GM12878 (cell line): ENCODE measurements at regions not wholly inside any gene's neighbourhood (a gene's known extent, or its start where the extent isn't known, plus 50 kb on each side); places are given as distances from the start of the nearest gene placed in this dataset.

Experiments used
- ATAC-seq: fragments of 200-7000 bp; cut with Tn5 transposase; 3 replicates; pipeline ENCODE4 v1.9.1; 2020; ENCODE audit warnings: mild to moderate bottlenecking, moderate library complexity
- BruUV-seq: library from RNA; stranded (reverse); fragments of 400-500 nt; replicated peaks from 2 replicates; lab custom pipeline; 2021; lab: Mats Ljungman, UMichigan
- CTCF ChIA-PET: fragments of 300-600 bp; sonication (Branson Sonifier 250); formaldehyde crosslinking; extraction: SDS; loops from one replicate; lab custom pipeline; 2021; ENCODE audit warnings: inconsistent platforms; lab: Yijun Ruan, JAX
- POLR2A ChIA-PET: fragments of 350-600 bp; formaldehyde crosslinking; extraction: SDS; loops from one replicate; lab custom pipeline; 2021; ENCODE audit warnings: inconsistent platforms; lab: Charles Lee
- RAD21 ChIA-PET: fragments of 300-600 bp; sonication (Branson Sonifier 250); formaldehyde crosslinking; loops from one replicate; lab custom pipeline; 2023; ENCODE audit warnings: antibody characterized with exemption; ENCODE audit not compliant: unreplicated experiment; lab: Charles Lee
- SMC1A ChIA-PET: fragments of 300-600 bp; sonication (Branson Sonifier 250); formaldehyde crosslinking; loops from one replicate; lab custom pipeline; 2023; ENCODE audit not compliant: unreplicated experiment, uncharacterized antibody; lab: Charles Lee
- DNase-seq: peaks from one replicate; pipeline ENCODE4 v3.0.0-alpha.2; 2011; ENCODE audit warnings: low read depth, low spot score
- FAIRE-seq: peaks from 3 replicates; lab custom pipeline; 2011; peaks lifted over from hg19 to GRCh38; lab: Jason Lieb, UNC
- H2AFZ ChIP-seq: 2 replicates; pipeline ENCODE4 v1.6.0; 2011; ENCODE audit warnings: low read depth, low read length, control low read depth; ENCODE audit not compliant: control insufficient read depth
- H3K27ac ChIP-seq: 2 replicates; pipeline ENCODE4 v1.5.1; 2011; ENCODE audit warnings: control low read depth; ENCODE audit not compliant: control insufficient read depth, insufficient read depth
- H3K27me3 ChIP-seq, 2 experiments: replicated peaks in 1 of 2; 2 replicates each; pipeline versions ENCODE4 v1.6.0 to v1.6.1; 2011; ENCODE audit warnings: low read length in 1 of 2; ENCODE audit not compliant: control insufficient read depth in 2 of 2, insufficient read depth in 2 of 2
- H3K36me3 ChIP-seq, 2 experiments: 2 replicates each; pipeline ENCODE4 v1.5.1; 2011; ENCODE audit warnings: low read length in 1 of 2; ENCODE audit not compliant: control insufficient read depth in 2 of 2, insufficient read depth in 2 of 2
- H3K4me1 ChIP-seq: 2 replicates; pipeline ENCODE4 v1.6.1; 2011; ENCODE audit warnings: mild to moderate bottlenecking, low read length, moderate library complexity, mixed read lengths; ENCODE audit not compliant: control insufficient read depth, insufficient read depth
- H3K4me2 ChIP-seq: 2 replicates; pipeline ENCODE4 v1.6.0; 2011; ENCODE audit warnings: control low read depth; ENCODE audit not compliant: control insufficient read depth, insufficient read depth
- H3K4me3 ChIP-seq: fragments of 200-600 bp; sonication (generic); 2 replicates; pipeline ENCODE4 v1.5.1; 2016
- H3K79me2 ChIP-seq: 2 replicates; pipeline ENCODE4 v1.6.0; 2011; ENCODE audit warnings: low read length; ENCODE audit not compliant: control insufficient read depth, insufficient read depth
- H3K9ac ChIP-seq: 2 replicates; pipeline ENCODE4 v1.8.0; 2011; ENCODE audit warnings: low read length, control low read depth, mixed read lengths; ENCODE audit not compliant: control insufficient read depth, insufficient read depth
- H3K9me3 ChIP-seq: replicated peaks from 3 replicates; pipeline ENCODE4 v1.5.1; 2011; ENCODE audit warnings: mild to moderate bottlenecking, low read length; ENCODE audit not compliant: control insufficient read depth, insufficient read depth
- H4K20me1 ChIP-seq: 2 replicates; pipeline ENCODE4 v1.6.0; 2011; ENCODE audit not compliant: control insufficient read depth, insufficient read depth
- FOS ChIP-seq: IDR thresholded peaks from 3 replicates; pipeline ENCODE4 v1.6.1; 2011; ENCODE audit warnings: borderline replicate concordance; ENCODE audit not compliant: insufficient read length; ENCODE audit errors: extremely low read depth
- GATAD2B ChIP-seq: fragments of 450-650 bp; conservative IDR thresholded peaks from 2 replicates; pipeline ENCODE4 v1.6.1; 2017; ENCODE audit warnings: low read depth, mild to moderate bottlenecking, moderate library complexity
- IKZF1 ChIP-seq: fragments of 450-650 bp; conservative IDR thresholded peaks from 2 replicates; pipeline ENCODE4 v1.6.1; 2017; ENCODE audit warnings: antibody characterized with exemption, mild to moderate bottlenecking
- JUND ChIP-seq: IDR thresholded peaks from 2 replicates; pipeline ENCODE4 v1.6.1; 2012; ENCODE audit warnings: low read depth, mild to moderate bottlenecking, low read length, improper control_type of control experiment, moderate library complexity
- NFYA ChIP-seq: IDR thresholded peaks from 2 replicates; pipeline ENCODE4 v1.6.1; 2011; ENCODE audit warnings: low read depth, mild to moderate bottlenecking, low read length, improper control_type of control experiment, borderline replicate concordance
- PML ChIP-seq: IDR thresholded peaks from 2 replicates; pipeline ENCODE4 v1.6.1; 2012; ENCODE audit warnings: low read length, inconsistent platforms
- SMAD5 ChIP-seq: IDR thresholded peaks from 2 replicates; pipeline ENCODE4 v1.6.1; 2016; ENCODE audit warnings: antibody characterized with exemption, low read depth
- SREBF2 ChIP-seq: IDR thresholded peaks from 2 replicates; pipeline ENCODE4 v1.6.1; 2012; ENCODE audit warnings: mild to moderate bottlenecking, low read length
- ZBED1 ChIP-seq: IDR thresholded peaks from 2 replicates; pipeline ENCODE4 v1.6.1; 2016; ENCODE audit warnings: borderline replicate concordance
- ZNF24 ChIP-seq: fragments of 450-650 bp; IDR thresholded peaks from 2 replicates; pipeline ENCODE4 v1.6.1; 2017; ENCODE audit warnings: antibody characterized with exemption, mild to moderate bottlenecking
- ZNF622 ChIP-seq: fragments of 450-650 bp; IDR thresholded peaks from 2 replicates; pipeline ENCODE4 v1.6.1; 2017; ENCODE audit warnings: mild to moderate bottlenecking, inconsistent platforms
- WGBS: methylation state at CpG from one replicate; pipeline ENCODE4 v1.1.6; 2016; ENCODE audit warnings: low lambda C conversion rate; ENCODE audit not compliant: insufficient replicate concordance, insufficient coverage; ENCODE audit errors: missing lambda C conversion rate; 5-methylcytosine and 5-hydroxymethylcytosine counted together
- in situ Hi-C: fragments of 300-500 bp; cut with MboI; formaldehyde crosslinking; loops from 9 replicates; pipeline ENCODE4 v1.14.3; 2018; ENCODE audit warnings: mixed read lengths
- intact Hi-C: fragments of 100-400 bp; cut with micrococcal nuclease; formaldehyde crosslinking; loops from one replicate; pipeline ENCODE4 v1.14.2; 2022; ENCODE audit not compliant: unreplicated experiment
- TF ChIP-seq, protein P1 (sequence below): fragments of 450-650 bp; IDR thresholded peaks from 2 replicates; pipeline ENCODE4 v1.6.1; 2017; ENCODE audit warnings: mild to moderate bottlenecking, moderate library complexity
- TF ChIP-seq, protein P2 (sequence below): IDR thresholded peaks from 2 replicates; pipeline ENCODE4 v1.6.1; 2011; ENCODE audit warnings: low read depth, low read length, improper control_type of control experiment, borderline replicate concordance

DNA sequence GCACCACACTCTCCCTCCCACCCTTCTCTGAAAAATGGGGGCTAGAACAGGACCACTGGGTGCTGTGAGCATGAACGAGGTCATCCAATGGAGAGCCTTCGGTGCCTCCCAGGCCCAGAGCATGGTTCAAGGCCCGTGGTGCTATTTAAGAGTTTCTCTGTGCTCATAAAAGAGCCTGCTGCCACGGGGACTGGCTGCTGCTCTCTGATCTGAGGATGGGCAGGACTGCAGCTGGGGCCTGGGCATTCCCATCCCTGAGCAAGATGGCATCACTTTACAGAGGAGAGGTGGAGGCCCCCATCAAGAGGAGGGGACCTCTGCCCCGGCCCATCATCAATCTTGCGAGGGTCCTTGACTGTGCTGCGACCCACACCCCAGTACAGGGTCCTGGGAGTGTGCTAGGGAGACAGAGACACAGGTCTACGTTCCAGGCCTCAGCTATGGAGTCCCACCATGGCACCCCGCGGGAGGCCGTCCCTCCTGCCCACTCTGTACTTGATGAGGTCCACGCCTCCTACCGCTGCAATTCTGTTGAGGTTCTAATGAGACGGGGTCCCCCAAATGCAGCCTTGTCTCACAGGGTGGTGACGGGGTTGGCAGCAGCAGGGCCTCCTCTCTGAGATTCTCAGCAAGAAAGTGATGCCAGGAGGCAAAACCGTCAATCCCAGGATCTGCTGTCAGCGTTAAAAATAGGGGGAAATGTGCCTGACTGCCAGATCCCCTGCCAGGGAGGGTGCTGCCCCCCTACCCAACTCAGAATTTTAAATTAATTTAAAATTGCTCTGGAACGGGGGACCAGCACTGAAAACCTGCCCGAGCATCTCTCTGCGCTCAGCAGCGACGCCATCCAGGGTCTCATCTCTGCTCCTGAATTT lies 405.4 kb downstream of the SHANK2 start:
- SMC1A ChIA-PET, result no interaction called here
- H3K27me3 ChIP-seq, result no peaks in the 10 kb centered on the region; a peak in 1 of 4 replicates
- WGBS, result 33% methylated on average over 21 of the region's 22 CpGs
- RAD21 ChIA-PET, result no interaction called here
- no TSS peak for BruUV-seq
- no peak overlapping the region for H3K27ac ChIP-seq
- H2AFZ ChIP-seq, result no peak overlapping the region
- TF ChIP-seq ZNF24, result no peak
- no peak for TF ChIP-seq NFYA
- no peak for TF ChIP-seq IKZF1
- TF ChIP-seq GATAD2B, result no peak
- TF ChIP-seq, protein P1, sequence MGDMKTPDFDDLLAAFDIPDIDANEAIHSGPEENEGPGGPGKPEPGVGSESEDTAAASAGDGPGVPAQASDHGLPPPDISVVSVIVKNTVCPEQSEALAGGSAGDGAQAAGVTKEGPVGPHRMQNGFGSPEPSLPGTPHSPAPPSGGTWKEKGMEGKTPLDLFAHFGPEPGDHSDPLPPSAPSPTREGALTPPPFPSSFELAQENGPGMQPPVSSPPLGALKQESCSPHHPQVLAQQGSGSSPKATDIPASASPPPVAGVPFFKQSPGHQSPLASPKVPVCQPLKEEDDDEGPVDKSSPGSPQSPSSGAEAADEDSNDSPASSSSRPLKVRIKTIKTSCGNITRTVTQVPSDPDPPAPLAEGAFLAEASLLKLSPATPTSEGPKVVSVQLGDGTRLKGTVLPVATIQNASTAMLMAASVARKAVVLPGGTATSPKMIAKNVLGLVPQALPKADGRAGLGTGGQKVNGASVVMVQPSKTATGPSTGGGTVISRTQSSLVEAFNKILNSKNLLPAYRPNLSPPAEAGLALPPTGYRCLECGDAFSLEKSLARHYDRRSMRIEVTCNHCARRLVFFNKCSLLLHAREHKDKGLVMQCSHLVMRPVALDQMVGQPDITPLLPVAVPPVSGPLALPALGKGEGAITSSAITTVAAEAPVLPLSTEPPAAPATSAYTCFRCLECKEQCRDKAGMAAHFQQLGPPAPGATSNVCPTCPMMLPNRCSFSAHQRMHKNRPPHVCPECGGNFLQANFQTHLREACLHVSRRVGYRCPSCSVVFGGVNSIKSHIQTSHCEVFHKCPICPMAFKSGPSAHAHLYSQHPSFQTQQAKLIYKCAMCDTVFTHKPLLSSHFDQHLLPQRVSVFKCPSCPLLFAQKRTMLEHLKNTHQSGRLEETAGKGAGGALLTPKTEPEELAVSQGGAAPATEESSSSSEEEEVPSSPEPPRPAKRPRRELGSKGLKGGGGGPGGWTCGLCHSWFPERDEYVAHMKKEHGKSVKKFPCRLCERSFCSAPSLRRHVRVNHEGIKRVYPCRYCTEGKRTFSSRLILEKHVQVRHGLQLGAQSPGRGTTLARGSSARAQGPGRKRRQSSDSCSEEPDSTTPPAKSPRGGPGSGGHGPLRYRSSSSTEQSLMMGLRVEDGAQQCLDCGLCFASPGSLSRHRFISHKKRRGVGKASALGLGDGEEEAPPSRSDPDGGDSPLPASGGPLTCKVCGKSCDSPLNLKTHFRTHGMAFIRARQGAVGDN, result no peak
- no peak for TF ChIP-seq JUND
- TF ChIP-seq ZBED1, result no peak
- no peak for TF ChIP-seq PML
- TF ChIP-seq SREBF2, result no peak
- no peak for TF ChIP-seq ZNF622
- no peak for TF ChIP-seq SMAD5
- no peak for TF ChIP-seq FOS
- TF ChIP-seq, protein P2, sequence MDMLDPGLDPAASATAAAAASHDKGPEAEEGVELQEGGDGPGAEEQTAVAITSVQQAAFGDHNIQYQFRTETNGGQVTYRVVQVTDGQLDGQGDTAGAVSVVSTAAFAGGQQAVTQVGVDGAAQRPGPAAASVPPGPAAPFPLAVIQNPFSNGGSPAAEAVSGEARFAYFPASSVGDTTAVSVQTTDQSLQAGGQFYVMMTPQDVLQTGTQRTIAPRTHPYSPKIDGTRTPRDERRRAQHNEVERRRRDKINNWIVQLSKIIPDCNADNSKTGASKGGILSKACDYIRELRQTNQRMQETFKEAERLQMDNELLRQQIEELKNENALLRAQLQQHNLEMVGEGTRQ, result no peak
- TF ChIP-seq, all 136 proteins: peak for 0
- POLR2A ChIA-PET, result no interaction called here
- H4K20me1 ChIP-seq, result no peaks in the 10 kb centered on the region
- no peaks in the 10 kb centered on the region for H3K36me3 ChIP-seq
- no peak overlapping the region for H3K4me3 ChIP-seq
- no peaks in the 10 kb centered on the region for H3K4me1 ChIP-seq
- H3K9ac ChIP-seq, result no peak overlapping the region
- DNase-seq (no peak), ATAC-seq (no peak), FAIRE-seq (no peak)
- H3K4me2 ChIP-seq, result no peak overlapping the region
- intact Hi-C loops (no loop called here), in situ Hi-C loops (no loop called here)
- H3K9me3 ChIP-seq, result no peaks in the 10 kb centered on the region
- CTCF ChIA-PET, result no interaction called here
- no peaks in the 10 kb centered on the region for H3K79me2 ChIP-seq
